Fibroblast of peridontal ligament (primary cell): ENCODE measurements at regions not wholly inside any gene's neighbourhood (a gene's known extent, or its start where the extent isn't known, plus 50 kb on each side); places are given as distances from the start of the nearest gene placed in this dataset.
A peak's percentile ranks its signal among the peaks of the same experiment; 100 is the strongest.

Source experiments
- DNase-seq: peaks from one replicate; pipeline ENCODE4 v3.0.0-alpha.2; 2010; ENCODE audit errors: extremely low read depth

GRCh38 chr3:56899078-56899477 is 97.3 kb upstream of the ARHGEF3 start:
- DNase-seq = no peak

DNA sequence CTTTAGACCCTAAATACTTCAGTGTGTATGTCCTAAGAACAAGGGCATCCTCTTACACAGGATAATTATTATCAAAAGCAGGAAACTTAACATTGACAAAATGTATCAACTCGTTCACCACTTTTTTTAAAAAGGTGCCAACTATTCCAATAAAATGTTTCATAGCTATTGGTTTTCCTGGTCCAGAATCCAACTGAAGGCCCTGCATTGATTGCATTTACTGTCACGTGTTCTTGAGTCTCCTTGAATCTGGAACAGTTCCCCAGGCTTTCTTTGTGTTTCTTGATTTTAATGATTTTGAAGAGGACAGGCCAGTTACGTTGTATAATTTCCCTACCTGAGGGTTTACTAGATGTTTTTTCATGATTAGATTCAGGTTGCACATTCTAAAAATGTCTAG is 94.6 kb upstream of the ARHGEF3 start:
- no peak for DNase-seq

- DNase-seq = peak; percentile 43
Observed at GRCh38 chr3:56894881-56895431, 93.2 kb upstream of the ARHGEF3 start.

DNA sequence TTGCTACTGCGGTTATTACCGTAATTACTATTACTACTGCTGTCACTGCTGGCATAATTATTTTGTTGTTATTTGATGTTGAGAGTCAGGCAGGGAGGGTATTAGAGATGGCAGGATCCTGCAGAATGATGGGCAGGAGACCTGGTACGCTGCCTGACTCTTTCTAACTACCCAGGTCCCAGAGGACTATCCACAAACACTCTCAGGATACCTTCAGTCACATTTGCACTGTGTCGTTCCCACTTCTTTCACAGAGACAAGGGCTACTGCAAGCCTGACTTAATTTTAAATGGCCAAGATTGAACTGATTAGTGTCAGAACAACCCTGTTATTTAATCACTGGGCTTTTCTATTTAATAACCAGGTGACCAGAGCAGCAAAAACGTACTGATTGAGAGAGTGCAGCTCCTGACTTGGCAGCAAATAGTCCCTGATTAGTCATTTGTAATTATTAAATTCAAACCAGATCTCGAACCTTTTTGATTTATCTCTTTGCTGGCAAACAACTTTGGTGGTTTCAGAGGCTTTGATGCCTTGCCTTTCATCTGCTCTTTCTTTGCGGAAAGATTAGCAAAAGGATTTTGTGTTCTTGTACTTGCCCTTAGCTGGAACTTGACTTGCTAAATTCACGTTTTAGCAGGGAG is 88.8 kb upstream of the ARHGEF3 start:
- DNase-seq = no peak

DNA sequence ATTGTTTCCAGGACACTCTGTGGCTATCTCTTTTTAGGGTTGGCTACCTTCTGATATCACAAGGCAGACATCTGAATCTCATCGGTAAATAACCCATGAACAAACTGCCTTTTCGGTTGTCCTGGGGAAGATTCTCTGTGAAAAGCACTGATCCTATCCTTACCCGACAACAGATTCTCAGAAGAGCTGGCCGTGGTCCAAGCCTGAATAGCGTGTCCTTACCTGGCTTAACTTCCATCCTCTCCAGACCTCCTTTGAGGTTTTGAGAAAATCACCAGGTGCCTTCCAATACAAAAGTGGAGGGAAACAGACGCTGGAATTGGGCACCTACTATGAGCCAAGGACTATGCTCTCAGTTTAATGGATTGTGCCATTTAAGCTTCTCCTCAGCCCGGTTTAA is 87.4 kb upstream of the ARHGEF3 start:
- no peak for DNase-seq

DNA sequence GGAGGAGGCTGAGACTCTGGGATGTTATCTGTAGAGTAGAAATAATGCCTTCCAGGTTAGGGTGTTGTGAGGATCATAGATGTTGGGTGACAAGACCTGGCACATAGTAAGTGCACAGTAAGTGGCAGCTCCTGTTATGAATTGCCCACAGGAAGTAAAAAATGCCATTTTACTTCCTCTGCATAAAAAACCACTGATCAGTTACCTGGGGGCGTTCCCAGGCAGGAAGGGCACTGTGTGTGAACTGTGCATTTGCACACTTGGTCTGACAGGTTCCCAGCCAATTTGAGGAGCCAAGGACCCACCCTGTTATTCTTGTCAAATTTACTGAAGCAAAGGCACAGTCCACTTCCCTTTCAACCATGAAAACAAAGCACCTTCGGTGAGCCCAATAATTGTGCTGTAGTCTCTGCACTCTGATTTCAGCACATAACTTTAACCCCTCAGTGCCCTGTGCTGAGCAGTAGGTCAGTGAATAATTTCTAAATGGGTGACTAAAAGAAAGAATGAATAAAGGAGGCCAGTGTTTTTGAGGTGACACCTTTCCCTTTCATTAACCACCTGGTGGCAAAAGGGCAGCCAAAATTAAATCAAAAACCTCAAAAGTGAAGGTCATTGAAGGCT is 85.8 kb upstream of the ARHGEF3 start:
- no peak for DNase-seq

GRCh38 chr3:56886314-56886713 is 84.6 kb upstream of the ARHGEF3 start:
- DNase-seq = no peak

DNA sequence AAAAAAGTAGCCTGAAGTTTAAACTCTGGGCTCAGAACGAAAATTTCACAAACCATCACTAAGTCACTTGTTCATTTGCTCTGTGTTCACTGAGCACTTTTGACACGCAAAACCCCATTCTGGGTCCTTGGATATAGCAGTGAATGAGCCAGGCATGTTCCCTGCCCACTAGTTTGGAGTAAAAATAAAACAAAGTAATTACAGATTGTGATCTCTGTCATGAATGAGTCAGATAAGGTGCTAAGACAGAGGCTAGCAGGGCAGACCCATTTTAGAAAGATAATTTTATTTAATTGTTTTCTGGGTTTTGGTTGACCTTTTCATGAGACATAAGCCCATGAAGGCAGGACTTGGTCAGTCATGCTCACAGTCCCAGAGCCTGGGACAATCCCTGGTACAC is 84.1 kb upstream of the ARHGEF3 start:
- DNase-seq = no peak

- no peak for DNase-seq
Observed at GRCh38 chr3:56885453-56885852, 83.7 kb upstream of the ARHGEF3 start.

DNA sequence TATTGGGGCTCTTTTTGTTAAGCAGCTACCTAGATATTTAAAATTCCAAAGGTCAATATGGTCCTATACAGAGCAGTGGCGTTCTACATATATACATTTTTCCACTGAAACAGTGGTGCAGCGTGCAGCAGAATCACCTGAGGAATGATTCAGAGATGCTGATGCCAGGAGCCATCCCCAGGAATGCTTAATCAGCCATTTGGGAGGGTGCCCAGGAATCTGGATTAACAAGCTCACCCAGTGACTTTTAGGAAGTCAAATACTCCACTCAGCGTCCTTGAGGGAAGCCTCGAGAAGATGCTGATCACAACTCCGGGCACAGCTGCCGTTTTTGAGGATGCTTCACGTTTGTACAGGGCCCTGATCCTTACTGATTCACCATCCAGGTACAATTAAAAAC is 82.6 kb upstream of the ARHGEF3 start:
- DNase-seq = no peak

DNA sequence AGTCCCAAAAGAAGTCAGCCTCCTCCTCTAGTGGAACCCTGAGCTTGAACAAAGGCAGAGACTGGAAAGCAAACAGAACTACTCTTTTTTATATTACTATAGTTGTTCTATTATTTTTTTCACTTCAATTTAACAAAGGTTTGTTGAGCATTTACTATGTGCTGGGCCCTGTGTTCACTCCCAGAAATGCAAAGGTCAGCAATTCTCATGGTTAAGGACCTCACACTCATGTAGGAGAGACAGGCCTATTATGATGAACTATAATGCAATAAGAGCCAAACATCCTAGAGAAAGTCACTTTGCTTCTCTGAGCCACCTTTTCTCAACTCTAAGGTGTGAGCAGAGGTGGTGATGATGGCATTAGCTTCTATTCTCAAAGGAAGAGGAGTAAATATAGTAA is 82.1 kb upstream of the ARHGEF3 start:
- DNase-seq = no peak

DNA sequence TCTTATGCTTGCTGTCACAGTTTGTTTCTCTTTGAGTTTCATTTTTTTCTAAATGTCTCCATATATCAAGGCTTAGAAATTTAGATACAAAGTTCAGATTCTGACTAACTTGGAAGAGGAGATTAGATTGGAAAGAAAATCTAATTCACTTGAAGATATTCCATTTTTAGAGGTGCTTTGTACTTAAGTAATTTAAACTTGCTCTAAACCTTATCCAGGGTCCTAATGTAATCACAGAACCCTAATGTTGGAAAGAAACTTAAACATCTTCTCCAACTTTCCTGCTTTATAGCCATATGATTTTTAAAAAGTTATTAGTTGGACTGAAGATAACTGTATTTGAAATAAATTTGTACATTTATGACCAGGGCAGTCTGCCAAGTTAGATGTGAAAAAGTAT is 81.1 kb upstream of the ARHGEF3 start:
- no peak for DNase-seq

DNA sequence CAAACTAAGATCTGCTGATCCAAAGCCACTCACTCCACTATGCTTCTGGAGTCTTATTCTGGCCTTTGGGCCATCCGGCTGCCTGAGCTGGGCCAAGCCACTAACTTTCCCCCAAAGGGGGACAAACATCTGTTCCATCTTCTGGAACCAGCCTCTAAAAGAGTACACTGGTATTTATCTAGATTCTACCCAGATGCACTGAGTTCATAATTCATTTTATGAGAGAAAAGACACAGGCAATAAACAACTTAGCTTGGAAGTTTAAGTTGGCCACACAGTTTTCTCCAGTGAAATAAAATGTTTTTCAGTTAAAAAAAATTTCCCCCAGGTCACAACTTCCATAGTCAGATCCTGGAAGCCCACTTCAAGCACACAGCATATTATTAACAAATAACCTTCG is 80.1 kb upstream of the ARHGEF3 start:
- no peak for DNase-seq

DNA sequence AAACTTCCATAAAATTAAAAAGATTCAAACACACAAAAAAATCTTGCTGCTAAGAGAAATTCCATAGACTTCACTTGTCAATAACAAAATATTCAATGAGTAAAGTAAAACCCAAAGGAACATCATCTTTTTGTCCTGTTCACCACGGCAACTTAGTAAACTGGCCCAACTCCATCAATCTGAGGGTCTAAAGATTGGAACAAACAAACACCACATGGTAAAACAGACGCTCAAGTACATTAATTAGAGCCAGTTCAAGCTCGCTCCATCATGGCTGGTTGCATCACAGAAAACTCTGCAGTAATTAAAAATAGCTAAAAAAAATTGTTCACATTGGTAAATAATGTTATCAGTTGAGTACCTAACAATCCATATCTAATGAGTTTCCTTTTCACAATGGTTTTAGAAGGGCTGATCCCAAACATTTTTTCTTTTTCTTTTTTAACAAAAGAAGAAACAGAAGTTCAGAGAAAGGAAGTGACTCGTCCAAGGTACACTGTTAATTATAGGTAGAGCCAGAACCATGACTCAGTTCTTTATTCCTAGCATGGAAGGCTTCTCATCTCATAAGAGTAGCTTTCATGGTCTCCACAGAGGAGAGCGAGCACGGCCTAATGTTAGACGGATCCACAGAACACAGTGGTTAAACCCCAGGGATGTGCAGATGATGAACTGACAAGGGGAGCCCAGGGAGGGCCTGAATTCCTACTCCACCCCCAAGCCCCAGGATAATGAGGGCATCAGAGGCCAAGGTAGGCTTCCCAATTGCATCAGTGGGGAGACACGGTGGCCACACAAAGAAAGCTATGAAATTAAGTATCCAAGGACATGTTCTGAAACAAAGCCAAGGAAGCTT is 79.2 kb upstream of the ARHGEF3 start:
- no peak for DNase-seq

DNA sequence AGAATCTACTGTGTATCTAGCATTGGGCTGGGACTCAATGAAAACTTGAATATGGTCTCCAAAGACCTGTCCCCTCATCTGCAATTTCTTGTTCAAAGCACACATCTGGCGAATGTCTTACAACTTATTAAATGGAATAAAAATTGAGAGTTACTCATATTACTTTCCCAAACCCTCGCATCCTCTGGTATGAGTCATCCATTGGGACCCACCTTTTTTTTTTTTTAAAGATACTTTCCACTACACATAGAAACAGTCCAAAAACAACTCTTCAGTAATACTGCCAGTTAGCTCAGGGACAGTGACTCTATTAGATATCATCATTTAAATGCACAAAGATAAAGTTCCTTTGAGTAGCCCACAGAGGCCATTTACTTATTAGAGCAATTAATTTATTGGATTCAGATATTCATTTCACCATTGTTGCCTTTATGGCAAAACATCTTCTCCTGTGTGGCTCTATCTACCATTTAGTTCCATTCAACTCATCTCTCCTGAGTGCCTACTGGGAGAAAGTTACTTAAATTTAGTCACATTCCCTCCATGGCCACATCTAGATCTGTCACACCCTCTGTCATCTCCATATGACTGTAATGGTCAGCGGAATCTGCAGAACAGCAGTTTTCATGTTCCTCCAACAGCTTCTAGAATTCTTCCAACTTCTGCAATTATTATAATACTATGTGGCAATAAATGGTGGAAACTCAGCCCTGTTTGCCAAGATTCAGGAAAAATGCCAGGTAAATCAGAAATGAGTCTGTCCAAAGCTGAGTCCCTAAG is 77.9 kb upstream of the ARHGEF3 start:
- peak; percentile 8 for DNase-seq

DNA sequence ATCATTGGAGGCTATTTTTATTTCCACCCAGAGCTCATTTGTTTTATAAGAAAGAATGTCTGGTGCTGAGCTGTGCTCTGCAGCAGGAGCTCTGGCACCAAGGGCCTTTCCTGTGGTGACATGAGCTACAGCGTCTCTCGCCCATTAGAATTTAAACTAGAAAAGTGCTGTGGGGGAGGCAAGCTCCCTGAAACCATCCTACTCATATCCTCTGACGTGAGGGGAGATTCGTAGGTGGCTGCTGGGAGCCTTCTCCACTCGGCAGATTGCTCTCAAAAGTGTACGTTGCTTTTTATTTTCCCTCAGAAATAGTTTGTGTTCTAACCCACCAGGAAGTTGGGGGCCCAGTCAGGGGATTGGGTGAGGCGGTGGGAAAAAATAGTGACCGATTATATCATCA is 76.3 kb upstream of the ARHGEF3 start:
- no peak for DNase-seq

GRCh38 chr3:56876916-56877315 is 75.2 kb upstream of the ARHGEF3 start:
- DNase-seq = no peak

DNA sequence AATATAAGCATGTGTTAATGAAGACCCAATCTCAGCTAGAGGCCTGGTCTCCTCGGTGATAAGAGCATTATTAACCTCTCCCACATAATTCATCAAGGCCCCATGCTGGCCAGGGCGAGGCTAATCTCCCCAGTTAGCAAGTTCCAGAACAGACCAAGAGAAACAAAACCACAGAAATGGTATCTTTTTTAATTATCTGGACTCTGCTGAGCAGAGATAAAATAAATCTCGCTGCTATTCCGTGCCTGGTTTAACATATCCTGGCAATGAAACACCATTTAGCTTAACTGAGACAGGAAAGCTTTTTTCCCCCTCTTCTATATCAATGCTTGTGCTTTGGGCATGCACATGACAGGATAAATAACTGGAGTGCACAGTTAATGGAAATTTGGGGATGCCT is 72.5 kb upstream of the ARHGEF3 start:
- DNase-seq = no peak

- peak; percentile 2 for DNase-seq
Observed at GRCh38 chr3:56870436-56870835, 68.7 kb upstream of the ARHGEF3 start.

DNA sequence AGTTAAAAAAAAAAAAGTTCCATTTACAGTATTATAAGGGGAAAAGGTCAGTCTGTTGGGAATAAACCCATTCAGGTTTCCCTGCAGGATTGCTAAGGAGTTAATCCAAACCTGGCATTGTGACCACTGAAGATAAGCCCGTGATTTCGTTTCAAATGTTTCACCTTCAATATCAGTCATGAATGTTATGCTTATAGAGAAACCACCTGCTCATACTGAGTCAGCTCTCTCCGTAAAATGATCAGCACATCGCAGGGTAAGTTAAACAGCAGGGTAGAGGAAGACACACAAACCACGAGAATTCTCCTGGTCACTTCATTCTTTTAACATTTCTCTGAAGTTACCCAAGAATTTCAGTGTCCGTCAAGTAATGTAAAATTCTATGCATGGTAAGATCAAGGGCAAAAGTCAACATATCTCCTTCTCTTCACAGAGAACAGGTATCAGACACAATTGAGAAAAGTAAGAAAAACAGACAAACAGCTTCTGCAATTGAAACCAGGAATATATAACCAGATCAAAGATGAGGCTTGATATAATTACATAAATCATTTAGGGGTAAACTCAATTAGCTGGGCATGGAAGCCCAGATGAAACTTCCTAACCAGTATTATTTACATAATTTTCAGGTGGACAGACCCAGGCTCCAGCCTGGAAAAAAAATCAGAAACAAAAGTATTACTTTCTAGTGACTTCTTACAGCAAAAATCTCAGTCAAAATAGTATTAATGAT is 67.6 kb upstream of the ARHGEF3 start:
- no peak for DNase-seq

GRCh38 chr3:56868706-56869105 is 67.0 kb upstream of the ARHGEF3 start:
- no peak for DNase-seq
